D341Med (cell line): ENCODE measurements at regions not wholly inside any gene's neighbourhood (a gene's known extent, or its start where the extent isn't known, plus 50 kb on each side); places are given as distances from the start of the nearest gene placed in this dataset.

Source experiments
- DNase-seq: peaks from one replicate; pipeline ENCODE4 v3.0.0; 2012; ENCODE audit warnings: low spot score

DNA sequence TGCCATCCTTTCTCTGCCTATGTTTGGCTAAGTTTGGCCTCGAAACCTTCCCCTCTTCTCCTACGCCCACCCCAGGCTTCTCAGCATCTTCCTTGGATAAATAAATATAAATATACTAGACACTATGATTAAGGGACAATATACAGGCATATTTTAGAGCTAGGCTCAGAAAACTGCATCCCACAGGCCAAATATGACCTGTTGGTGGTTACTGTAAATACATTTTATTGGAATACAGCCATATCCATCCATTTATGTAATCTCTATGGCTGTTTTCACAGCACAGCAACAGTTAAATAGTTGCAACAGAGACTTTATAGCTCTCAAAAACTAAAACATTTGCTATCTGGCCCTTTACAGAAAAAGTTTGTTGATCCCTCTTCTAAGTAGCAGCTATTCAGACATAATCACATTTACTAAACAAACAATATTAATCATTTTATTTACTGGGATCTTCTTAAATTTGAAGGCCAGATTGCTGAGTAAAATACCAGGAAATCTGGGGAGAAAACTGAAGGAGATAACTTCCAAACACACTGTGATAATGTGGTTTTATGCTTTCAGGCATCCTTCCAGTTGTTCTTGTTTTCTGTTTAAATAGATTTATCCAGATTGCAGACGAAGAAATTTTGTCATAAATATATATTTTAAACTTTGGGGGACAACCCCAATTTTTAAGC is 269.7 kb upstream of the THRB start:
- no peak for DNase-seq

DNA sequence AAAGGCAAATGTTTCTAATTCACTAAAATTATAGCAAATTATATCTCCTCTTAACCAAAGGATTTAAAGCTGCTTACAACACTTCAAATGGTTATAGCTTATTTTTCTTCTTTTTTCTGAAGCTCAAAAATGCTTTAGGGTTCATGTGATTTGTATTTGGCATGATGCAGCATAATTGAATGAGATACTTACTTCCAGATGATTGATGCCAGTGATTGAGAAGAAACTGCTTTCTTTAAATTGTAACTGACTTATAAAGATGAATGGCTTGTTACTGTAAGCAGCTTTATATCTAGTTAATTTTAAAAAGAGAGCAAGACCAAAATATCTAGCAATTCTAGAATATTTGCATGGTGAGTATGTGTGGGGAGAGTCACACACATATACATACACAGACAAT is 270.7 kb upstream of the THRB start:
- DNase-seq: no peak

DNA sequence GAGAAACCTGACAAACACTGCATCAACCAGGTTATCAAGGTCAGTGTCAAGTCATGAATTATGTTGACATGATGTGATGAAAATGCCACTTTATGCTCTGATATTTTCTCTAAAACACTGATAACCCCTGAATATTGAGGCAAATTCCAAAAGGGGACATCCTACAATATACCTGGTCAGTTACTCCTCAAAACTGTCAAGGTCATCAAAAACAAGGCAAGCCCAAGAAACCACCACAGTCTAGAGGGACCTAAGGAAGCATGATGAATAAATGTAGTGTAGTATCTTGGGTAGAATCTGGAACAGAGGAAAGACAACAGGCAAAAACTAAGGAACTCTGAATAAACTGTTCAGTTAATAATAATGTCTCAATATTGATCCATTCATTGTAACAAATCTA is 275.3 kb upstream of the THRB start:
- DNase-seq: no peak

DNA sequence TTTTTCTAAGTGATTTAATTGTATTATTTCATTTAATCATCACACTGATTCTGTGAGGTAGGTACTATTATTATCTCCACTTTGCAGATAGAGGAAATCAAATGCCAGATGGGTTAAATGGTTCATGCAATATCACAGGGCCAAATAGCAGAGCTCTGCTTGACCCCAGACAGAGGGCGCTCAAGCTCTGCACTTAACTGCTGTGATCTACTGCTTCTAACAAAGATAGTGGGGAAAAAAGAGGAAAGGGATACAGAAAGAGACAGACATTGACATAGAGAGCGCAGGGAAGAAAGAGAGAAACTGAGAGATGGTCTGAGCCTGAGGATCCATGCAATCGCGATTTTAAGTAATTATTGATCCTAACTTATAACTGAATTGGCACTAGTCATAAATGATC is 279.1 kb upstream of the THRB start:
- peak; percentile 68 for DNase-seq

DNA sequence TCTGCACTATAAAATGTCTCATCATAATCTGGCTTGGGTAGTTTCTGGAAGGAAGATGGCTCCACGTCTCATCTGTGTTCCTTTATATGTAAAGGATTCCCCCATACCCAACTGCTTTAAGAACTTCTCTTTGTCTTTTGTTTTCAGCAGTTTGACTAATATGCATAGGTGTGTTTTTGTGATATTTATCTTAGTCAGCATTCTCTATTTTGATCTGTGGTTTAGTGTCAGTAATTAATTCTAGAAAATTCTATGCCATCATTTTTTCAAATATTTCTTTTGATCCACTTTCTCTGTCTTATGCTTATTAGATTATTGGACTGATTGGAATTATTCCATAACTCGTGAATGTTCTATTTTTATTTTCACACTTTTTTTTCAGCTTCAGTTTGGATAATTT is 286.3 kb upstream of the THRB start:
- DNase-seq: no peak

DNA sequence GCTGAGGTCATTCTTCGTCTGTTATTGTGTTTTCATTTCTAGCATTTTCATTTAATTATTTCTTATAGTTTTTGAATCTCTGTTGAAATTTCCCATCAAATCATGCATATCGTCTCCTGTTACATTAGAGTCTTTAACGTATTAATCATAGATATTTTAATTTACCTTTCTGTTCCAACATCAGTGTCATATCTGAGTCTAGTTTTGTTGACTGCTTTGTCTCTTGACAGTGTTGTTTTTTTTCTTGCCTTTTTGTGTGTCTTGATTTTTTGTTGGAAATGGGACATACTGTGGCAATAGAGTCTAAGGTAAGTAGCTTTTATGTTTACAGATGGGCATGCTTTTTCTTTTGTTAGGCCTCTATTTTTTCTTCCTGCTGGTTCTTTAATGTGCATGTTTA is 286.8 kb upstream of the THRB start:
- DNase-seq: no peak

DNA sequence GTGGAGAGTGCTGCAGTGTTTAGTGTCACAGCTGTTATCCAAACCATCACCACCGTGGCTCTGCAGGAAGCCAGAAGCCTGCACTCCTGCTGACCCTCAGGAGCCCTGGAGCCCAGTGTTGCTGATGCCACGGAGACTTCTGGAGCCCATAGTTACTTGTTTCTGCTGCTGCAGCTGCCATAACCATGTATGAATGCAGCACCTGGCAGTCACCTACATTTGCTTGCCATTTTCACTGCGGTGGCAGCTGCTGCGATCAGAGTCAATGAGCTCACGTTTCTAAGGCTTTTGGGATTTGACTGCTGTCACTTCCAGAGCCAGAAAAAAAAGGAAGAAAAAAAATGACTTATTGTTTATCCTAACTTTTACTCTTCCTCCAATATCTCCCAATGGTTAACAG is 299.2 kb upstream of the THRB start:
- DNase-seq: no peak

DNA sequence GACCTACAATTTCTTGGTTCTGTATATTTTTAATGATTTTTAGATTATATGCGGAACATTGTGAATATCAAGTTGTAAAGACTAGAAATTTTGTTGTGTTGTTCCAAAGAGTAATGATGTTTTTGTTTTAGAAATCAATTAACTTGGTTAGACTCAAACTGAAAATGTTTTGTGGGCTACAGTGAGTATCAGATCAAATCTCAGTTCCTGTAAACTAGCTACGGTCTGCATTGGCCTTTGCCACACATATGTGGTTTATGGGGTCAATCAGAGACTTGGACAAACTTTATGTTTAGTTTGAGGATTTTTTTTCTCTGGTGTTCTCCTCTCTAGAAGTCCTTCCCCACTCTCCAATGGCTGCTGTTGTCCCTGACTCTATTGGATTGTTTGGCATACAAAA is 308.0 kb upstream of the THRB start:
- no peak for DNase-seq

DNA sequence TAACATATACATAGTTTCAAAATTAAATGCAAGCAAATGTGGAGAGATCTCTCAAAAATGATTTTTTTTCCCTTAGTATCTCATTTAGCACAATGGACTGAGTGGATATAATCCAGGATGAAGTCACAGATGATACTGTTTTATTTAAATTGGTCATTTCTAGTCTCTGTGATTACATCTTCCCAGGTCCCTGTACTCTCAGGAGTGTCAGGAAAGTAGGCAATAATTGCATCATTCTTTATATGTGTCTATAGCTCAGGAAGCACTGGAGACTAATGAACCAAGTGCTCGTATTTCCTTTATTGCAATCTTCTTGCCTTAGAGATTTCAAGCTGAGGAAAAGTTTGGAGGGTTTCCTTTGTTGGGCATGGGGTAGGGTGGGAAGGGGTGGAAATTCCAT is 309.4 kb upstream of the THRB start:
- DNase-seq: no peak

DNA sequence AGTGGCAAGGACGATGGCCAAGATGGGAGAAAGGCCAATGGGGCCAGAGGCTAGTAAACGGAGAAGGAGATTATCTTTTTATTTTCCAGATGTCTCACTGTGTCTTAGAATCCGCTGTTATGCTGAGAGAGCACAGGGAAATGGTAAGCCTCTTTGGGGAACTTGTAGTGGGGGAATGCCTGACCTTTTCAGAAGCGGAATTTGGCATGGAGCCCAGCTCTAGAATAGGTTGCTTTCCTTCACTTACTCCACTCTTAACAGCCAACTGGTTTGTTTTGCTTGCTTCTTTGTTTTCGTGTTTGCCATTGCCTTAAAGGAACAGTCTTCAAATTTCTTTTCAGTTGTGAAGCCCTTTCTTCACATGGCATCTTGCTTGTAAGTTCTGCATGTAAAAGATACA is 316.2 kb upstream of the THRB start:
- no peak for DNase-seq

DNA sequence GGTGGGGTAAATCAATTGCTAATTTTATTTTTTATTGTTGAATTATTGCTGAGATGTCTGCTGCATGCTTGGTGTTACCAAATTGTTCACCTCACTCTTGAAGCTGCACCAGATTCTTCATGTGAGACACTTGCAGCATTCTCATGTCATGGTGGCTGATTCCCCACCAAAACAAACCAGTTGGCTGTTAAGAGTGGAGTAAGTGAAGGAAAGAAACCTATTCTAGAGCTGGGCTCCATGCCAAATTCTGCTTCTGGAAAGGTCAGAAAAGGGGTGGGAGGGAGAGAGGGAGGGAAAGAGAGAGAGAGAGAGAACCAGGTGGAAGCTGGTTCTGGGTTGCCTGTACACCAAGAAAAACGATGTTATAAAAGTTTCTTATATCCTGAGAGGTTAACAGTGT is 317.5 kb upstream of the THRB start:
- no peak for DNase-seq

DNA sequence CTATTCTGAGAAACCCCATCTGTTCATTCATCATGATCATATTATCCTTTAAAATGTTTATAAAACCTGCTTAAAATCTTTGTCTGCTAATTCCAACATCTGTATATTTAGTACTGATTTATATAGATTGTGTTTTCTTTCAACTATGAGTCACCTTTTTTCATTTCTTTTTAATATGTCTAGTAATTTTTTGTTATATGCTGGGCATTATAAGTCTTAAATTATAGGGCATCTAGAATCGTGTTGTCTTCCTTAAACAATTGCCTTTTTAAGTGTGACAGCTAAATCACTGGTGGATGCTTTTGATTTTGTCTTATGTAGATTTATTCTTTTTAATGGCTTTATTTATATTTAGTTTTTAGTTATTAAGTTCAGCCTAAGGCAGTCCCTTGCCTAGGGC is 323.4 kb upstream of the THRB start:
- DNase-seq: no peak

DNA sequence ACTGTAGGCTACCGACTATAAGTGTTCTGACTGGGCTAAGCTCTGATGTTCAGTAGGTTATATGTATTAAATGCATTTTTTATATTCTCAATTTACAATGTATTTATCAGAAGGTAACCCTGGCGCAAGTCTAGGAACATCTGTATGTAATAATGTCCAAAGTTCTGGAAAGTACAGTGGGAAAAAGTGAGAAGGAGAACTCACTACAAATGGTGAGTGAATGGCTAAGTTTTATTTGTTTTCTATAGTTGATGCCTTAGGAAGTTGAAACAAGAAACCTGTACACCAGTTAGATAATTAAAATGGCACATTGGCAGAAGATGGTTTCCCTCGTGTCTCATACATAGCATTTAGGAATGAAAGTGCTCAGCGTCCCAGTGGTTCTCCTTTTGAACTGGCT is 333.4 kb upstream of the THRB start:
- no peak for DNase-seq

DNA sequence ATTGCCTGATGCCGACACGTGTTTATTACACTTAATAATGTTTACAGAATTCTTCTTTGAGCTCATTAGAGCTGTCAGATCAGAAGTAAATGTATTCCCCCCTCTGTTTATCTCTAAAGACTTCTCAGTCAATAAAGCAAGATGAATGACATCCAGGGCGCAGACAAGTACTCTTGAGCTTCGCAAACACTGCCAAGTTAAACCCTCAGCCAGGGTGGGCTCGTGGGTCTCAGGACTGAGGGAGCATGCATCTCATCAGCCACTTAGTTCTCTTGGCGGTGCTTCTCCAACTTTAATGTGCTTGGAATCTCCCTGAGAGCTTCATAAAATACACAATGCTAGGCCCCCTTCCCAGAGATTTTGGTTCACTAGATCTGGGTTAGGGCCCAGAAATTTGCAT is 333.9 kb upstream of the THRB start:
- no peak for DNase-seq

DNA sequence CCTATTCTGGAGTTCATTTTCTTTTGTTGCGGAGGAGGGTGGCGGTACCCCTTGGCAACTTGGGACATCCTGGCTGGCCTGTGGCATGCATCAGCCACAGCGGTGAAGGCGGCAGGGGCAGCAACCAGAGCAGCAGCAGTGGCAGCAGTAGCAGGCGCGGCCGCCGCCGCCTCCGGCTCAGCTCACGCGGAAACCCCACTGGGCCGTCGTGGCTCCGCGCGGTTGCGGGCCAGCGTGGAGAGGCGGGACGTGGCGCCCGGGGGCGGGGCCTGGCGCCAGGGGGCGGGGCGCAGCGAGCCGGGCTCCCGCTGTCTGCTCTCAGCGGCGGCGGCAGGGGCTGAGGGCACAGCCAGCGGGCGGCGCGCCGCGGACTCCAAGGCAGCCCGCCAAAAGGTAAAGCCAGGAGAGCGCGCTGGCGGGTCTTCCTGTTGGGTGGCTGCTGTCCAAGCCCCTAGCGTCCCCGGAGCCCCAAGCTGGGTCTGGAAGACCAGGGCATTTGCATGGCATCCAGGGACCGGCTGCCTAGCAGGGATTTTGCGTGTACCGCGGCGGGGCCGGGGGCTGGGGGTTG is 334.4 kb upstream of the THRB start:
- peak; percentile 93 for DNase-seq

DNA sequence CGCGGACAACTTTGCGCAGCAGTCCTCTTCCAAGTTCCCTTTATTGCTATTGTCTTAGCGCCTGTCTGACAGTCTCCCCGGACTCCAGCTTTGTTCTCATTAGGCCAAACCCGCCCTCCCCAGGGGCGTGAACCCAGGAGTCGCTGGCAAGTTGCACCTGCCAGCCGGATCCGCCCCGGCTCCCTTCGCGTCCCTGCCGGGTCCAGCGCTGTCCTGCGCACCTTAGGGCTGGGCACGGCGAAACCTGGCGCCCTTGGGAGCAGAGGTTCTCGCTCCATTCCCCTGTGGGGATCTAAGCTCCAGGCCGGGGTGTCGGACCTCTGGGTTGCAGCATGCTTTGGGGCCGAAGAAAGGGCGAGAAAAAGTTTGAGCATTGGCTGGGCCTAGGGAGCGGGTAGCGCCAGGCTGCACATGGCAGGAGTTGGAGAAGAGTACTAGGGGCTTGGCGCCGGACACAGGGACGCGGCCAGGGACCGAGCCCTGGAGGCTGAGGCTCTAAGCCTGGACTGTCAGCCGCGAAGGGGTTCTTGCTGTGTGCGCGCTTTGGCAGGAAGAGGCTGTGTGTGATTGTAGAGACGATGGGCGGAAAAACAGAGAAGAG is 335.1 kb upstream of the THRB start:
- peak; percentile 60 for DNase-seq

DNA sequence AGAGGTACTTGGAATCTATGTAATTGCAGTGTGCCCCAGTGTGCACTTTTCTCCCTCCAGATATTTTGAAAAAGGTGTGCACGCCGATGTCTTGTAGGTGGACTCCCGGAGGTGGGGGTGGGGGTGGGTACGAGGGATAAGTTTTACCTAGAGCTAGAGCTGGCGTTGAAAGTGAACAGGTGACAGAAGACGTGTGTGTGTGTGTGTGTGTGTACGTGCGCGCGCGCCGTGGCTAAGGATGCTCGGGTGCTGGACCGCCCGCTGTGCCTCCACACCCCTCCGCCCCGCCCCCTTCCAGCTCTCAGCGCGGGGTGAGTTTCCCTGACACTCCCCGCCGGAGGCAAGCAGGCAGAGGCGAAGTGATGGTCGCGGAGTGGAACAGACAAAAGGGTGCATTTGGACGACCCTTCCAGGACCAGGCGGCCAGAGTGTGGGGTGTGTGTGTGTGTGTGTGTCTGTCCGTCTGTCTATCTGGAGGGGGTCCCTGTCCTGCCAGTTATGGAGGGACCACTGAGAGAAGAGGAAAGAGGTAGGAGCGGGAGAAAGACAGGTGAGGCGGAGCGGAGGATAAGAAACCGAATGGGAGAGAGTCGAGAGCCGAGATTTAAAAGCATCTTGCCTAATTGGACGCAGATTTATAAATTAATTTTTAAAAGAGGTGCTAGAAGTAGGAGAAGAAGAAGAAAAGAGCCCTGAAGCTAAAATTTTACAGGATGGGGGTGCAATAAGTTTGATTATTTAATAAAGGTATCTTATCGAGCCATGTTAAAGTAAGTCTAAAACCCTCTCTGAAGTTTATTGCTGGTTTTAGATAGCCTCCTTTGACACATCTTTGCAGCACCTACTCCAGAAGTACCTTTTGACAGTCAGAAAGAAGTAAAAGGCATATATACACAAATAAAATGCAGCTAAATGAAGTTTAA is 335.8 kb upstream of the THRB start:
- DNase-seq: peak; percentile 31

DNA sequence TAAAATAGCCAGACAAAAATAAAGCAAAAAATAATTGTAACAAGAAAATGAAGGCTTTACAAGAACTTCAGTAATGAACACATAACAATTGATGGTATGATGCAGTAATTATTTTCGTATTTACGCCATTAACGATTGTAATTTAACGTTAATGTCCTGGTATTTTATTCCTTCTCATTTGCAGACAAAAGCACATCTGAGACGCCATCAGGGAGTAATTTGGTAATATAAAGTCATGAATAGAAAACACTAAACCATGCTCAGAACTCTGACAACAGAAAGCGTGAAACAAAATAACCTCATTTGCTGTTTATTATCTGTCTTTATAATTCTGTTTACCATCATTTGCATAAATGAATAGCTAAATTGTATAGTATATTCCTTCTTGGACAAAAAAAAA is 336.6 kb upstream of the THRB start:
- no peak for DNase-seq

DNA sequence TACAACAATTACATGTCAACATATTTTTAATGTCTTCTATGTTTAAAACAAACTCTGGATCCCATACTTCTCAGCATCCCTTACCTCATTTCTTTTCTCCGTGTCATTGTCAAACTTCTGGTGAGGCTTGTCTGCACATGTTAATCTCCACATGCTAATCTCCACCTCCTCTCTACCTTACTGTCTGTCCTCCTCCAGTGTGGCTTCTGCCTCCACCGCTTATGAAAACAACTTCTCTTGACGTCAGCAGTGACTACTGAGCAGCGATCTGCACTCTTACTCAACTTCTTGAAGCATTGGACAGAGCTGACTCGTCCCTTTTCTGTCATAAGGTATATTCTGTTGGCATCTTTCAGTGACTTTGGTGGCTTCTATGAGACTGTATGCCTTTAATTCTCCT is 338.2 kb upstream of the THRB start:
- no peak for DNase-seq

DNA sequence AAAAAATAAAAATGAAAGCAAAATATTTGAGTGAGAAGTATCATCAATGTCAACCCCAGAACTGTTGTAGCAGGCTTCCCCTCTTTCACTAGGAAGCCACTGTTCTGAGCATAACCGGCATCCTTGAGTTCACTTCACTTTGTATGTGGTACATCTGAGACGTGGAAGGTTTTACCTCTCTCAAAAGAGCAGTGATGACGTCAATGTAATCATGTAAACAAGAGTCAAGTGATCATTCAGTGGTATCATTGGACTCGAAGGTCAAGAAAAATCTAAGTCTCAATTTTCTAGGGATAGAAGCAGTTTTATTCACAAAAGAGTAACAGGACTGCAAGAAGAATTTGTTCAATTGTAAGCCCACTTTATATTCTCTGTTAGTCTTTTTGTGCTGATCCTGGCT is 339.8 kb upstream of the THRB start:
- DNase-seq: no peak

DNA sequence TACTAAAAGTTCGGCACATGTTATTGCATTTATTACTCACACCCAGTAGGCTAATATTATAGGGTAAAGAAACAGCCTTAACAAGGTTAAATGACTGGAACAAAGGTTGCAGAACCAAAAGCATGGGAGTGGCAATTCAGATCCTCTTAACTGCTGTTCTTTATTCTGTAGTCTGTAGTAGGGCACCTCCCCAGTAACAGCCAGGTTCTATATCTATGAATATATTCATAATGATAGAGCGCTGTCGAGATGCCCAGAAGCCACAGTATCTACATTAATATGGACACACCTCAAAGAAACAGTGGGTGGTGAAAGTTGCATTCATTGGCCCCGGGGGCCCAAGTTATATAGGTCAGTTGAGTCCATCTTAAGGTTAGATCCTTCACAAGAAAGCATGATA is 340.9 kb upstream of the THRB start:
- no peak for DNase-seq

DNA sequence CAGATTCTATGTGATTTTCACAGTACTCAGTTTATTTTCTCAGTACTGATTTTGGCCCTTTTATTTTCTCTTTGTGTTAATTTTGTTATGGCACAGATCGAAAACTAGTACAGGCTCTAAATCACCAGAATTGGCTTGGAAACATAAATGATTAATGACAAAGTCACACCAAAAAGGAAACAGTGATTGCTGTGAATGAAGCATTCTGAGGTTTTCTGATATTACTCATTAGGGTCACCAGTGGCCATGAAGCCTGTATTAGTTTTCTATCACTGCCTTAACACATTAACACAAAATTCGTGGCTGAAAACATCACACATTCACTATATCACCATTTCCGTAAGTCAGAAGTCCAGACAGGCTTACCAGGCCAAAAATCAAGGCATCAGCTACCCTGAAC is 343.0 kb upstream of the THRB start:
- DNase-seq: no peak

DNA sequence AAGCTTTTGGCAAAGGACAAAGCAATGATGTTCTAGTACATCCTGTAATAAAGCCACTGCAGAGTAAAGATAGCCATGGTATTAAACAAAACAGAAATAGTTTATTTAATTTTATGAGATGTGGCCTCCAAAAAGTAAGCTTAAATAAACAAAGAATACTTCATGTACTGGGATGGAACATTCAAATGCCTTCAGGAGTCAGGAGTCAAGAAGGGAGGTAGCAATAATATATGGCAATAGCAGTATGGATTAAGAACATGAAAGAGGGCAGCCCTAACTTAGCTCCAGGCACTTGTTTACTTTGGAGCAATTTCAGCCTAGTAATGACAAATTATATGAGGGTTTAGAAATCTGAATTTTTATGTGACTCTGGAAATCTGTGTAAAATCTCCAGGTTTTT is 343.9 kb upstream of the THRB start:
- DNase-seq: no peak
